Tibial nerve (tissue), 4 donors: ENCODE measurements at regions not wholly inside any gene's neighbourhood (a gene's known extent, or its start where the extent isn't known, plus 50 kb on each side); places are given as distances from the start of the nearest gene placed in this dataset.

ENCODE experiments used
- DNase-seq, 2 donors: peaks; one replicate each; pipeline ENCODE4 v3.0.0-alpha.2; 2019; ENCODE audit warnings: low spot score in 2 of 2
- H3K27ac ChIP-seq, 4 donors: fragments of 200-600 bp; sonication (generic) in 3 of 4; one replicate each; pipeline ENCODE4 v1.5.1; 2017 to 2019; ENCODE audit warnings: mild to moderate bottlenecking in 1 of 4
- H3K27me3 ChIP-seq, 2 donors: fragments of 200-600 bp; sonication (generic) in 1 of 2; one replicate each; pipeline versions ENCODE4 v1.5.1 to v1.6.0; 2017 to 2019
- H3K36me3 ChIP-seq, 3 donors: fragments of 200-600 bp; sonication (generic); one replicate each; pipeline ENCODE4 v1.5.1; 2018 to 2019
- H3K4me1 ChIP-seq, 4 donors: fragments of 200-600 bp; sonication (generic) in 3 of 4; one replicate each; pipeline ENCODE4 v1.5.1; 2017 to 2019
- H3K4me3 ChIP-seq, 4 donors: fragments of 200-600 bp; sonication (generic) in 3 of 4; one replicate each; pipeline ENCODE4 v1.5.1; 2017 to 2019; ENCODE audit warnings: mild to moderate bottlenecking in 1 of 4, moderate library complexity in 1 of 4
- H3K9me3 ChIP-seq, 4 donors: fragments of 200-600 bp; sonication (generic) in 3 of 4; one replicate each; pipeline ENCODE4 v1.5.1; 2017 to 2019
- CTCF ChIP-seq, 5 experiments: fragments of 200-600 bp in 3 of 5; fragments of 450-650 bp in 2 of 5; sonication (generic) in 3 of 5; IDR thresholded peaks; one replicate each; pipeline ENCODE4 v1.5.1; 2016 to 2019; ENCODE audit warnings: antibody characterized with exemption in 5 of 5, mild to moderate bottlenecking in 3 of 5, moderate library complexity in 2 of 5
- EP300 ChIP-seq, 2 donors: sonication (generic); formaldehyde crosslinking; IDR thresholded peaks; one replicate each; pipeline ENCODE4 v1.6.1; 2017; ENCODE audit warnings: antibody characterized with exemption in 2 of 2, mild to moderate bottlenecking in 1 of 2
- POLR2A ChIP-seq, 2 donors: fragments of 450-650 bp; IDR thresholded peaks; one replicate each; pipeline ENCODE4 v1.6.1; 2017; ENCODE audit warnings: antibody characterized with exemption in 2 of 2, mild to moderate bottlenecking in 2 of 2, moderate library complexity in 2 of 2
- WGBS, 2 donors: methylation state at CpG; one replicate each; pipeline ENCODE4 v1.1.5; 2018; 5-methylcytosine and 5-hydroxymethylcytosine counted together

DNA sequence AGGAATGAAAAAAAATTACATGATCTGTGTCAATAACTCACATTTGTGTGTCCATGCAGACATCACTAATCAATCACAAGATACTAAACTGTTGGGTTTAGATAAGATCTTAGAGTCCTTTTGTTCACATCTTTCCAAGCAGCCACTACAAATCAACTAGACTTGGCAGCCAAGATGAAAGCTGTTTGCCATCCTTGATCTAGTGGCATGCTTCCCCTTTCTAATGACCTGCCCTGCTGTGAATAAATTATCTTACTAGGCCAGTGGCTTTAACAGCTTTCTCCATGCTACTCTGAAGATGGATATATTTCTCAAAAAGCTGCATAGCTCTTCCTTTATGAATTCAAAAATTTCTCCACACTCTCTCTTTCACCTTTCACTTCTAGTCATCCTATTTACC is 1338.0 kb upstream of the ACVR2A start:
- Histone ChIP-seq H3K36me3 (no peaks in the 10 kb centered on the region), H3K4me3 (no peak overlapping the region)
- TF ChIP-seq POLR2A (IDR thresholded peaks at IDR 0.05), result no peak

DNA sequence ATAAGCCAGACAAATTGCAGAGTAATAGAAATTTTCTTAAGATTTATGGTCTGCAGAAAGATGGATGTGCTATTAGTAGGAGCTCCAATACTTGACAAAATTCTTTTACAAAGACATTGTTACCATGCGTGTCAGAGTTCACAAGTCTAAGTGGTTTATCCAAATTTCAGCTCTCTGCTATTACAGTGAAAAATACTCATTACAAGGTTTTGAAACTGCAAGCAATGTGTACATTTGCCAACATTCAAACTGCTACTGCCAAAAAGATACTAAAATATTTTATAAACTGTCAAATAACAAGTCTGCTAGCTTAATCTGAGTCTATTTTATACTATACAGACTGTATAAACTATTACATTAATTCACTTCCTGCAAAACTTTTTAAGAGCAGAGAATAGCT is 1341.5 kb upstream of the ACVR2A start:
- Histone ChIP-seq H3K4me1 (no peaks in the 10 kb centered on the region), H3K36me3 (no peaks in the 10 kb centered on the region), H3K27me3 (no peaks in the 10 kb centered on the region), H3K4me3 (no peak overlapping the region), H3K9me3 (no peaks in the 10 kb centered on the region), H3K27ac (no peak overlapping the region)
- no peak for DNase-seq
- TF ChIP-seq POLR2A (IDR thresholded peaks at IDR 0.05) (no peak), EP300 (IDR thresholded peaks at IDR 0.05) (no peak), CTCF (IDR thresholded peaks at IDR 0.05) (no peak)
- 55 to 60% methylated on average over 1 of the region's 1 CpG for WGBS, 2 donors

More for the DNA sequence above, 1338.0 kb upstream of the ACVR2A start:
- H3K27me3 ChIP-seq, result no peaks in the 10 kb centered on the region
- H3K4me1 ChIP-seq, result no peaks in the 10 kb centered on the region
- no peak for DNase-seq
- no peaks in the 10 kb centered on the region for H3K9me3 ChIP-seq
- H3K27ac ChIP-seq, result no peak overlapping the region

DNA sequence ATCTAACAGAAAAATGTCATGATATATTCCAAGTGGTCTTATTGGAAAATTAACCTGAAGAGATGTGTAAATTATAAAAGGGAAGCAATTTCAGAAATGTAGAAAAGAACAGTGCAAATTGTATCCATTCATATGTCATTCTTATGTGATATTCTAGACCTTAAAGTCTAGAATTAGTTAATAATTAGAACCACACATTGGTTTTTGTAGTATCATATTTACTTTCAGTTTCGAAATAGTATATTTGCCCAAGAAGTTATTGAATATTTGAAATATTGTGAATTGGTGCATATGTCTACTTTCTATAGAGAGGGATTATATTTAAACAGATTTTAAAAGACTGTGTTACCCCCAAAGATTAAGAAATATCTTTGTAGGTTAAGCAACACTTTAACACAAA is 1348.6 kb upstream of the ACVR2A start:
- 84 to 91% methylated on average over 1 of the region's 1 CpG for WGBS, 2 donors
- no peaks in the 10 kb centered on the region for H3K4me1 ChIP-seq
- TF ChIP-seq CTCF (IDR thresholded peaks at IDR 0.05) (no peak), EP300 (IDR thresholded peaks at IDR 0.05) (no peak), POLR2A (IDR thresholded peaks at IDR 0.05) (no peak)
- no peaks in the 10 kb centered on the region for H3K27me3 ChIP-seq
- H3K4me3 ChIP-seq, result no peak overlapping the region
- DNase-seq, result no peak
- H3K27ac ChIP-seq, result no peak overlapping the region
- no peaks in the 10 kb centered on the region for H3K36me3 ChIP-seq
- no peaks in the 10 kb centered on the region for H3K9me3 ChIP-seq

GRCh38 chr2:146489386-146489785 is 1355.4 kb upstream of the ACVR2A start:
- H3K27ac ChIP-seq, result no peak overlapping the region
- no peaks in the 10 kb centered on the region for H3K9me3 ChIP-seq
- no peaks in the 10 kb centered on the region for H3K36me3 ChIP-seq
- DNase-seq, result no peak
- no peaks in the 10 kb centered on the region for H3K4me1 ChIP-seq
- 86 to 90% methylated on average over 1 of the region's 1 CpG for WGBS, 2 donors
- no peak overlapping the region for H3K4me3 ChIP-seq
- no peaks in the 10 kb centered on the region for H3K27me3 ChIP-seq
- TF ChIP-seq EP300 (IDR thresholded peaks at IDR 0.05) (no peak), CTCF (IDR thresholded peaks at IDR 0.05) (no peak), POLR2A (IDR thresholded peaks at IDR 0.05) (no peak)

DNA sequence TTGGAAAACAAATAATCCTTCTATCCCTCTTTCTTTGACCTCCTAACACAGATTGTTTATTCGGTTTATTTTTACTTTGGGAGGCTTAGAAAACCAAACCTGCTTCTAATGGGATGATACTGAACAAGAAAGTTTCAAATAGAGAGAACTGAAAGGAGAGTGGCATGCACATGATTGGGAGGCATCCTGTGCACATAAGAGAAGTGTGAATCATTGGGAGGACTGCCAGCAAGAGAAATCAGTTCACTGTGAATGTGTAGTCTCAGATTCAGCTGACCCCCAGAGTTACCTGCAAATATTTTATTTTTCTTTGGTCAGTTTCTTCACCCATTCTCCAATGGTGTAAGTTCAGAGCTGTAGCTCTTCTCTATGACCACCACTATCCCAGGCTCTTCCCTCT is 1363.2 kb upstream of the ACVR2A start:
- H3K9me3 ChIP-seq, result no peaks in the 10 kb centered on the region
- 76 to 87% methylated on average over 1 of the region's 1 CpG for WGBS, 2 donors
- DNase-seq, result no peak
- no peaks in the 10 kb centered on the region for H3K36me3 ChIP-seq
- no peak overlapping the region for H3K4me3 ChIP-seq
- H3K4me1 ChIP-seq, result no peaks in the 10 kb centered on the region
- TF ChIP-seq EP300 (IDR thresholded peaks at IDR 0.05), result no peak
- TF ChIP-seq CTCF (IDR thresholded peaks at IDR 0.05), result no peak
- no peak for TF ChIP-seq POLR2A (IDR thresholded peaks at IDR 0.05)
- no peaks in the 10 kb centered on the region for H3K27me3 ChIP-seq
- no peak overlapping the region for H3K27ac ChIP-seq

DNA sequence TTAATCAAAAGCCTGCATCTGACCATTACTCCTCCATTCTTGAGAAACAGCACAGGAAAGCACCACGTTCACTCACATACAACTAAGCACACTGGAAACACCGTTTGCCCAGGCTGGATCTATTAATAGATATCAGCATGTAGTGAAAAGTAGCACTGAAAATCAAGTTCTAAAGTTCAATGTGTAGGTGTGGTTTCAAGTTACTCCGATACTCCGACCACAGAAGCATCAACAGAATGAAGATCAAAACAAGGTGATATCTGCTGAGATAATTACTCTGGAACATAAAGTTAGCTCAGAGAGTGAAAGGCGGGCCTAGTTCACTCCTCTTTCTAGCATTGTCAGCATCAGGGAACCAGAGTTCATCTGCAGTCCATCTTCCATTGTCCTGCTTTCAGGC is 1367.4 kb upstream of the ACVR2A start:
- Histone ChIP-seq H3K4me3 (no peak overlapping the region), H3K4me1 (no peaks in the 10 kb centered on the region), H3K27me3 (no peaks in the 10 kb centered on the region), H3K36me3 (no peaks in the 10 kb centered on the region), H3K27ac (no peak overlapping the region), H3K9me3 (no peaks in the 10 kb centered on the region)
- DNase-seq, result no peak
- TF ChIP-seq CTCF (IDR thresholded peaks at IDR 0.05), result no peak
- WGBS, 2 donors, result 65 to 75% methylated on average over 5 of the region's 5 CpGs
